DMS53 (cell line): ENCODE measurements at regions not wholly inside any gene's neighbourhood (a gene's known extent, or its start where the extent isn't known, plus 50 kb on each side); places are given as distances from the start of the nearest gene placed in this dataset.

Experiments
- DNase-seq: peaks from one replicate; lab custom pipeline; 2025; lab: John Stamatoyannopoulos, UW

- DNase-seq: no peak
Measured at GRCh38 chr2:20914087-20914486, 91.2 kb upstream of the LDAH start.

DNA sequence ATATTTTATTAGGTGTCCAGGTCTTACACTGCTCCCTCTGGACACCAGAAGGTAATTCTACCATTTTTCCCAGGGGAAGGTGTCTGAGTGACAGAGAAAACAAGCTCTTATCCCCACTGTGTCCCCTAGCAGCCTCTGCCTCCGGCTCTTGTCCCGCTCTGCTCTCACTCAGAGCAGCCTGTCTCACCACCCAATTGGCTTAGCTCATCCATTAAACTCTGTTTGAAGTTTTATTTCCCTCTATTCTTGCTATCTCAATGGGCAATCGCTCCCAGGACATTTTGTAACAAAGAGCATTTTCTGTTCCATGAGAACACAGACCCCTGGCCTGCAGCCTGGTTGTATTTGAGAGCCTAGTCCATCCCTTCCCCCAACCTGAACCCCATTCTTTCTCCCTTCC, 90.6 kb upstream of the LDAH start:
- no peak for DNase-seq

GRCh38 chr2:20900052-20900636, 77.2 kb upstream of the LDAH start:
- DNase-seq: no peak

GRCh38 chr2:20897874-20898453, 75.1 kb upstream of the LDAH start:
- DNase-seq: no peak

- DNase-seq: no peak
Measured at GRCh38 chr2:20897047-20897446, 74.1 kb upstream of the LDAH start.

- DNase-seq: no peak
Measured at GRCh38 chr2:20884829-20885228, 61.9 kb upstream of the LDAH start.

GRCh38 chr2:20882466-20883170, 59.7 kb upstream of the LDAH start:
- DNase-seq: no peak

- peak; percentile 15 for DNase-seq
Measured at GRCh38 chr2:20880221-20880771, 57.4 kb upstream of the LDAH start.

GRCh38 chr2:20879221-20879620, 56.3 kb upstream of the LDAH start:
- DNase-seq: no peak

DNA sequence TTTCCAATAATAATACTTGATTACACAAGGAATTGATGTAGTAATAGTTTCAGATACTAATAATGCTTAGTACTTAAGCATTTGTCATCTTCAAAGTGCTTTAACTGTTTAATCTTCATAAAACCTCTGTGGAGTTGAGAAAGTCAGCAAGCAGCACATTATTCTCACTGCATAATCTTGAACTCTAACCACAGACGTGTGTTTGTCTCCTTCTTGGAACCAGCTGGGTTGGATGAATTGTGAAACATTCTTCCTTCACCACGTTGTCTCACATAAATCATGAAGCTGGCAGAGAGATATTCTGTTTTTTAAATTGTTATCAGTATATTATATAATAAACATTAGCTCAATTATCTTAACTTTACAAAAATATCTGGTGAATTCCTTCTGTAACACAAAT, 55.1 kb upstream of the LDAH start:
- no peak for DNase-seq
